H1 (cell line): ENCODE measurements at regions not wholly inside any gene's neighbourhood (a gene's known extent, or its start where the extent isn't known, plus 50 kb on each side); places are given as distances from the start of the nearest gene placed in this dataset.

Experiments used
- ASH2L ChIP-seq: fragments of 200-600, 300-600 bp; sonication (generic); IDR thresholded peaks from one replicate; pipeline ENCODE4 v1.7.1; 2017; ENCODE audit warnings: low read length
- BCL11A ChIP-seq, 2 experiments: IDR thresholded peaks; one replicate each; pipeline ENCODE4 v1.6.1; 2011; ENCODE audit warnings: low read depth in 2 of 2, low read length in 2 of 2, mild to moderate bottlenecking in 2 of 2
- CHD7 ChIP-seq: fragments of 300-600 bp; sonication (generic); IDR thresholded peaks from 2 replicates; pipeline ENCODE4 v1.7.1; 2012; ENCODE audit warnings: low read length, moderate library complexity, mild to moderate bottlenecking, inconsistent platforms; ENCODE audit not compliant: insufficient replicate concordance

DNA sequence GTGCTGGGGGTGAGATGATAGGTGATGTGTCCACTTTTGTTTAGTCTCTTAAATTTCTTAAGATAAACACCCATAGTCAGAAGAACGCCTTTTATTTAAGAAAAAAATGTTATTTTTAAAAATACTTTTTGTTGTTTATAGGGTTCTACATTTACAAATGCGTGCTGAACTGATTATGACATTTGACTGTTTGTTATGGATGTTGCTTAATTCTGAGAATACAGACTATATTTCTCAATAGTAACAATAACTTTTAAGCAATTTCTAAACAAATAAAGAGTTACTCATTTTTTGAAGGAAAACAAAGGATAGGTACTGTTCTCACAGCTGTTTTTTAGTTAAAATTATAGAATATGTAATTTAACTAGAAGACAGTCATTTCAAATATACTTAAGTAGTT, 249.9 kb upstream of the GBE1 start (continued):
- TF ChIP-seq CHD7 (no peak), BCL11A (IDR thresholded peaks at IDR 0.05; ENCODE audit: low read depth in 2 of 2, low read length in 2 of 2) (no peak), ASH2L (no peak)
